Fibroblast of the aortic adventitia (primary cell): ENCODE measurements at regions not wholly inside any gene's neighbourhood (a gene's known extent, or its start where the extent isn't known, plus 50 kb on each side); places are given as distances from the start of the nearest gene placed in this dataset.
"Not testable (repeated sequence)": the region's sequence is repeated elsewhere in the genome, so short reads cannot be mapped to it uniquely, and the experiment has no call there.

ENCODE experiments used
- DNase-seq: peaks from one replicate; pipeline ENCODE4 v3.0.0-alpha.2; 2010; ENCODE audit warnings: low read depth
- H3K4me3 ChIP-seq: 2 replicates; pipeline ENCODE4 v1.5.1; 2011; ENCODE audit warnings: low read depth, mild to moderate bottlenecking, control low read depth, low read length, moderate library complexity
- CTCF ChIP-seq: IDR thresholded peaks from 2 replicates; pipeline ENCODE4 v1.5.1; 2011; ENCODE audit warnings: mild to moderate bottlenecking, low read length, control low read depth, inconsistent platforms; ENCODE audit not compliant: insufficient read depth

- no peak for DNase-seq
- no peak for TF ChIP-seq CTCF
- H3K4me3 ChIP-seq: no peak overlapping the region
These were observed 155.8 kb upstream of the UGT8 start for GRCh38 chr4:114442856-114443255.

- no peak for DNase-seq
- no peak overlapping the region for H3K4me3 ChIP-seq
- TF ChIP-seq CTCF: no peak
These were observed 154.4 kb upstream of the UGT8 start for GRCh38 chr4:114444211-114444610.

- not testable (repeated sequence) for DNase-seq, H3K4me3 ChIP-seq
These were observed 150.6 kb upstream of the UGT8 start for GRCh38 chr4:114447963-114448516.

- no peak overlapping the region for H3K4me3 ChIP-seq
- DNase-seq: no peak
- no peak for TF ChIP-seq CTCF
These were observed 139.9 kb upstream of the UGT8 start for GRCh38 chr4:114458728-114459127.

GRCh38 chr4:114464726-114465272, 133.8 kb upstream of the UGT8 start:
- H3K4me3 ChIP-seq: no peak overlapping the region
- no peak for DNase-seq
- no peak for TF ChIP-seq CTCF

- no peak for DNase-seq
- H3K4me3 ChIP-seq: no peak overlapping the region
- no peak for TF ChIP-seq CTCF
These were observed 132.8 kb upstream of the UGT8 start for GRCh38 chr4:114465766-114466165.

GRCh38 chr4:114466299-114466698, 132.3 kb upstream of the UGT8 start:
- no peak for DNase-seq
- H3K4me3 ChIP-seq: no peak overlapping the region
- no peak for TF ChIP-seq CTCF
